MCF 10A (cell line): ENCODE measurements at regions not wholly inside any gene's neighbourhood (a gene's known extent, or its start where the extent isn't known, plus 50 kb on each side); places are given as distances from the start of the nearest gene placed in this dataset.

ENCODE experiments used
- BruUV-seq: library from RNA; stranded (reverse); fragments of 400-500 nt; replicated peaks from 2 replicates; lab custom pipeline; 2021; lab: Mats Ljungman, UMichigan
- CTCF ChIA-PET: fragments of 300-600 bp; sonication (Branson Sonifier 250); formaldehyde crosslinking; extraction: SDS; loops from one replicate; lab custom pipeline; 2021; ENCODE audit warnings: antibody characterized with exemption, inconsistent platforms; lab: Yijun Ruan, JAX
- POLR2A ChIA-PET: fragments of 300-600, 350-650 bp; sonication (Branson Sonifier 250); formaldehyde crosslinking; extraction: SDS; loops from one replicate; lab custom pipeline; 2020; ENCODE audit warnings: antibody characterized with exemption, inconsistent platforms; lab: Yijun Ruan, JAX
- DNase-seq: peaks from one replicate; pipeline ENCODE4 v3.0.0-alpha.2; 2018; ENCODE audit not compliant: unreplicated experiment
- H3K27ac Mint-ChIP-seq: one replicate; pipeline ENCODE4 v1.8.0; 2022; ENCODE audit warnings: mild to moderate bottlenecking, low read depth, mixed read lengths; ENCODE audit not compliant: unreplicated experiment
- H3K27me3 Mint-ChIP-seq: one replicate; pipeline ENCODE4 v1.8.0; 2022; ENCODE audit warnings: mixed read lengths; ENCODE audit not compliant: insufficient read depth, unreplicated experiment
- H3K36me3 Mint-ChIP-seq: one replicate; pipeline ENCODE4 v1.8.0; 2022; ENCODE audit warnings: mild to moderate bottlenecking, moderate library complexity, mixed read lengths; ENCODE audit not compliant: insufficient read depth, unreplicated experiment
- H3K4me1 Mint-ChIP-seq: one replicate; pipeline ENCODE4 v1.8.0; 2022; ENCODE audit warnings: mixed read lengths; ENCODE audit not compliant: insufficient read depth, unreplicated experiment
- H3K4me3 Mint-ChIP-seq: one replicate; pipeline ENCODE4 v1.8.0; 2022; ENCODE audit warnings: mild to moderate bottlenecking, moderate library complexity, mixed read lengths; ENCODE audit not compliant: unreplicated experiment
- H3K9me3 Mint-ChIP-seq: one replicate; pipeline ENCODE4 v1.8.0; 2022; ENCODE audit warnings: mixed read lengths; ENCODE audit not compliant: unreplicated experiment
- CTCF ChIP-seq: fragments of 200-600 bp; IDR thresholded peaks from one replicate; pipeline ENCODE4 v1.8.0; 2022; ENCODE audit warnings: antibody characterized with exemption, mild to moderate bottlenecking; ENCODE audit not compliant: unreplicated experiment
- intact Hi-C: fragments of 100-400 bp; cut with micrococcal nuclease; formaldehyde crosslinking; loops from 2 replicates; pipeline ENCODE4 v1.14.1; 2022

GRCh38 chr9:99634186-99634585 is 187.5 kb upstream of the NR4A3 start:
- Mint-ChIP-seq H3K27me3 (peaks cover 13% of the 10 kb centered on the region), H3K9me3 (no peaks in the 10 kb centered on the region), H3K4me3 (no peak overlapping the region), H3K36me3 (no peaks in the 10 kb centered on the region), H3K4me1 (no peaks in the 10 kb centered on the region), H3K27ac (no peak overlapping the region)
- ChIA-PET CTCF (no interaction called here), POLR2A (no interaction called here)
- intact Hi-C loops: no loop called here
- TF ChIP-seq CTCF: no peak
- BruUV-seq: no TSS peak
- no peak for DNase-seq

- no peaks in the 10 kb centered on the region for H3K4me1 Mint-ChIP-seq
- H3K27ac Mint-ChIP-seq: no peak overlapping the region
- ChIA-PET CTCF (no interaction called here), POLR2A (no interaction called here)
- H3K27me3 Mint-ChIP-seq: peaks cover 13% of the 10 kb centered on the region
- no peak for DNase-seq
- H3K9me3 Mint-ChIP-seq: no peaks in the 10 kb centered on the region
- H3K4me3 Mint-ChIP-seq: no peak overlapping the region
- BruUV-seq: no TSS peak
- no peaks in the 10 kb centered on the region for H3K36me3 Mint-ChIP-seq
- no peak for TF ChIP-seq CTCF
- intact Hi-C loops: no loop called here
Observed at GRCh38 chr9:99635032-99635431, 186.7 kb upstream of the NR4A3 start.

GRCh38 chr9:99637641-99638040 is 184.0 kb upstream of the NR4A3 start:
- DNase-seq: no peak
- POLR2A ChIA-PET: no interaction called here
- TF ChIP-seq CTCF: no peak
- intact Hi-C loops: no loop called here
- H3K36me3 Mint-ChIP-seq: no peaks in the 10 kb centered on the region
- H3K4me3 Mint-ChIP-seq: no peak overlapping the region
- H3K4me1 Mint-ChIP-seq: no peaks in the 10 kb centered on the region
- H3K9me3 Mint-ChIP-seq: peaks cover 7% of the 10 kb centered on the region
- BruUV-seq: no TSS peak
- CTCF ChIA-PET: no interaction called here
- H3K27me3 Mint-ChIP-seq: peaks cover 13% of the 10 kb centered on the region
- H3K27ac Mint-ChIP-seq: no peak overlapping the region

- DNase-seq: no peak
- BruUV-seq: no TSS peak
- TF ChIP-seq CTCF: no peak
- Mint-ChIP-seq H3K27me3 (peaks cover 13% of the 10 kb centered on the region), H3K4me1 (no peaks in the 10 kb centered on the region), H3K9me3 (peaks cover 7% of the 10 kb centered on the region), H3K27ac (no peak overlapping the region), H3K36me3 (no peaks in the 10 kb centered on the region), H3K4me3 (no peak overlapping the region)
- POLR2A ChIA-PET: no interaction called here
- intact Hi-C loops: no loop called here
- CTCF ChIA-PET: no interaction called here
Observed at GRCh38 chr9:99638971-99639370, 182.7 kb upstream of the NR4A3 start.
